PC-3 (cell line): ENCODE measurements at regions not wholly inside any gene's neighbourhood (a gene's known extent, or its start where the extent isn't known, plus 50 kb on each side); places are given as distances from the start of the nearest gene placed in this dataset.

Source experiments
- ATAC-seq: fragments of 200-7000 bp; cut with Tn5 transposase; 2 replicates; pipeline ENCODE4 v1.9.1; 2020; ENCODE audit warnings: mild to moderate bottlenecking, moderate library complexity
- BruUV-seq: library from RNA; stranded (reverse); fragments of 400-500 nt; replicated peaks from 2 replicates; lab custom pipeline; 2021; lab: Mats Ljungman, UMichigan
- CTCF ChIA-PET: fragments of 300-600 bp; sonication (Branson Sonifier 250); formaldehyde crosslinking; loops from one replicate; lab custom pipeline; 2022; ENCODE audit warnings: antibody characterized with exemption; lab: Charles Lee
- POLR2A ChIA-PET: fragments of 300-600 bp; sonication (Branson Sonifier 250); formaldehyde crosslinking; loops from one replicate; lab custom pipeline; 2022; ENCODE audit warnings: antibody characterized with exemption; ENCODE audit not compliant: unreplicated experiment; lab: Charles Lee
- DNase-seq: peaks from one replicate; pipeline ENCODE4 v3.0.0-alpha.2; 2015
- H2AFZ ChIP-seq: fragments of 300-600 bp; sonication (generic); 2 replicates; pipeline ENCODE4 v1.6.0; 2016; ENCODE audit warnings: antibody characterized with exemption, low read length
- H3F3A ChIP-seq: fragments of 300-600 bp; sonication (generic); one replicate; pipeline ENCODE4 v1.6.0; 2017; ENCODE audit warnings: antibody characterized with exemption, low read length, control low read depth, mild to moderate bottlenecking; ENCODE audit not compliant: unreplicated experiment
- H3K27ac ChIP-seq: fragments of 300-600 bp; sonication (generic); 2 replicates; pipeline ENCODE4 v1.5.1; 2016; ENCODE audit warnings: mild to moderate bottlenecking, low read length
- H3K27me3 ChIP-seq: fragments of 300-600 bp; sonication (generic); 2 replicates; pipeline ENCODE4 v1.6.1; 2016; ENCODE audit warnings: low read length, mixed read lengths
- H3K36me3 ChIP-seq: fragments of 300-600 bp; sonication (generic); 2 replicates; pipeline ENCODE4 v1.6.1; 2016; ENCODE audit warnings: low read depth, mixed run types, low read length, mixed read lengths
- H3K4me1 ChIP-seq: fragments of 300-600 bp; sonication (generic); 2 replicates; pipeline ENCODE4 v1.5.1; 2016; ENCODE audit warnings: low read length; ENCODE audit not compliant: insufficient read depth
- H3K4me2 ChIP-seq: fragments of 300-600 bp; sonication (generic); 2 replicates; pipeline ENCODE4 v1.6.0; 2016; ENCODE audit warnings: low read length
- H3K4me3 ChIP-seq: fragments of 300-600 bp; sonication (generic); 2 replicates; pipeline ENCODE4 v1.5.1; 2016; ENCODE audit warnings: mild to moderate bottlenecking, low read length, mixed read lengths
- H3K79me2 ChIP-seq: fragments of 300-600 bp; sonication (generic); 2 replicates; pipeline ENCODE4 v1.6.1; 2017; ENCODE audit warnings: low read length, mixed read lengths
- H3K9ac ChIP-seq: fragments of 300-600 bp; sonication (generic); 2 replicates; pipeline ENCODE4 v1.6.0; 2016; ENCODE audit warnings: mild to moderate bottlenecking, low read length
- H3K9me2 ChIP-seq: fragments of 300-600 bp; sonication (generic); replicated peaks from 2 replicates; pipeline ENCODE4 v1.6.1; 2016; ENCODE audit warnings: mixed run types, low read length, mixed read lengths
- H3K9me3 ChIP-seq: fragments of 300-600 bp; sonication (generic); 2 replicates; pipeline ENCODE4 v1.6.1; 2016; ENCODE audit warnings: low read length, mixed read lengths
- H4K20me1 ChIP-seq: fragments of 300-600 bp; sonication (generic); 2 replicates; pipeline ENCODE4 v1.6.1; 2016; ENCODE audit warnings: low read length, mixed read lengths
- EZH2 ChIP-seq: fragments of 300-600 bp; sonication (generic); IDR thresholded peaks from one replicate; pipeline ENCODE4 v1.6.1; 2017; ENCODE audit warnings: antibody characterized with exemption, mild to moderate bottlenecking, low read length; ENCODE audit not compliant: unreplicated experiment
- EZH2phosphoT487 ChIP-seq: fragments of 300-600 bp; sonication (generic); IDR thresholded peaks from 2 replicates; pipeline ENCODE4 v1.6.1; 2018; ENCODE audit warnings: mild to moderate bottlenecking, antibody characterized with exemption, low read length, borderline replicate concordance
- intact Hi-C: fragments of 100-400 bp; cut with micrococcal nuclease; formaldehyde crosslinking; loops from 2 replicates; pipeline ENCODE4 v1.9.0; 2023
- TF ChIP-seq, protein P1 (sequence below): fragments of 300-600 bp; sonication (generic); conservative IDR thresholded peaks from 2 replicates; pipeline ENCODE4 v1.5.1; 2017; ENCODE audit warnings: antibody characterized with exemption, low read depth, mild to moderate bottlenecking, low read length

DNA sequence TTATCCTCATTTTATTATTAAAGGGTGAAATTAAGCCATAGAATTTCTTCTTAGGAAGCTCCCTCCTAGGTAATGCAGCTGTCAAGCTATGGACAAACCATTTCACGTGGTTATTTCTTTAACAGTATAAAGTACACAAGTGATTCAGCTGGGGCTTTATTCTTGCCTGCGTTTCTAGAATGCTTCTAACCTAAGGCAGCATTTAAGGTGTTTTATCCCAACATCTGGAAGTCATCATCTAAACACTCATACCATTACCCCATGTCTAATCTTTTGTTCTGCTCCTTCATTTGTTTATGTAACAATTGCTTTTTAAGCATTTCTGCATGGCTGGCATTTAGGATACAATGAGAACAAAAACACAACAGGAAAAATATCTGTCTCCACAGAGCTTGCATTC lies 829.2 kb upstream of the ADAMTS5 start:
- no peak overlapping the region for H3K4me3 ChIP-seq
- DNase-seq (no peak), ATAC-seq (no peak)
- no peak overlapping the region for H3K9ac ChIP-seq
- H3K79me2 ChIP-seq, result no peaks in the 10 kb centered on the region
- no peaks in the 10 kb centered on the region for H3K4me1 ChIP-seq
- TF ChIP-seq, protein P1, sequence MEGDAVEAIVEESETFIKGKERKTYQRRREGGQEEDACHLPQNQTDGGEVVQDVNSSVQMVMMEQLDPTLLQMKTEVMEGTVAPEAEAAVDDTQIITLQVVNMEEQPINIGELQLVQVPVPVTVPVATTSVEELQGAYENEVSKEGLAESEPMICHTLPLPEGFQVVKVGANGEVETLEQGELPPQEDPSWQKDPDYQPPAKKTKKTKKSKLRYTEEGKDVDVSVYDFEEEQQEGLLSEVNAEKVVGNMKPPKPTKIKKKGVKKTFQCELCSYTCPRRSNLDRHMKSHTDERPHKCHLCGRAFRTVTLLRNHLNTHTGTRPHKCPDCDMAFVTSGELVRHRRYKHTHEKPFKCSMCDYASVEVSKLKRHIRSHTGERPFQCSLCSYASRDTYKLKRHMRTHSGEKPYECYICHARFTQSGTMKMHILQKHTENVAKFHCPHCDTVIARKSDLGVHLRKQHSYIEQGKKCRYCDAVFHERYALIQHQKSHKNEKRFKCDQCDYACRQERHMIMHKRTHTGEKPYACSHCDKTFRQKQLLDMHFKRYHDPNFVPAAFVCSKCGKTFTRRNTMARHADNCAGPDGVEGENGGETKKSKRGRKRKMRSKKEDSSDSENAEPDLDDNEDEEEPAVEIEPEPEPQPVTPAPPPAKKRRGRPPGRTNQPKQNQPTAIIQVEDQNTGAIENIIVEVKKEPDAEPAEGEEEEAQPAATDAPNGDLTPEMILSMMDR, result no peak
- TF ChIP-seq EZH2 (no peak), EZH2phosphoT487 (no peak)
- ChIA-PET CTCF (no interaction called here), POLR2A (no interaction called here)
- no peak overlapping the region for H3K27ac ChIP-seq
- intact Hi-C loops, result no loop called here
- H3F3A ChIP-seq, result no peaks in the 10 kb centered on the region
- no peaks in the 10 kb centered on the region for H4K20me1 ChIP-seq
- no peaks in the 10 kb centered on the region for H3K36me3 ChIP-seq
- H3K27me3 ChIP-seq, result peaks cover 7% of the 10 kb centered on the region; the same call in 1 of the 2 replicates
- no TSS peak for BruUV-seq
- no peak overlapping the region for H2AFZ ChIP-seq
- no peak overlapping the region for H3K4me2 ChIP-seq
- no peaks in the 10 kb centered on the region for H3K9me3 ChIP-seq
- H3K9me2 ChIP-seq, result no peaks in the 10 kb centered on the region

GRCh38 chr21:27795418-27795817 lies 828.5 kb upstream of the ADAMTS5 start:
- H3K27ac ChIP-seq, result no peak overlapping the region
- CTCF ChIA-PET, result no interaction called here
- no peaks in the 10 kb centered on the region for H3K36me3 ChIP-seq
- H3K4me1 ChIP-seq, result no peaks in the 10 kb centered on the region
- no peak overlapping the region for H3K9ac ChIP-seq
- H3K4me3 ChIP-seq, result no peak overlapping the region
- no peaks in the 10 kb centered on the region for H4K20me1 ChIP-seq
- no peaks in the 10 kb centered on the region for H3K9me2 ChIP-seq
- H3K79me2 ChIP-seq, result no peaks in the 10 kb centered on the region
- no peaks in the 10 kb centered on the region for H3F3A ChIP-seq
- no peak overlapping the region for H2AFZ ChIP-seq
- DNase-seq, result no peak
- H3K4me2 ChIP-seq, result no peak overlapping the region
- POLR2A ChIA-PET, result no interaction called here
- BruUV-seq, result no TSS peak
- intact Hi-C loops, result no loop called here
- no peaks in the 10 kb centered on the region for H3K9me3 ChIP-seq
- no peak for TF ChIP-seq EZH2phosphoT487
- TF ChIP-seq EZH2, result no peak
- TF ChIP-seq, protein P1, result no peak
- ATAC-seq, result no peak
- H3K27me3 ChIP-seq, result no peaks in the 10 kb centered on the region

- Histone ChIP-seq H3K27me3 (no peaks in the 10 kb centered on the region), H3K4me3 (no peak overlapping the region), H2AFZ (no peak overlapping the region), H3K4me1 (no peaks in the 10 kb centered on the region), H3K9ac (no peak overlapping the region), H3K79me2 (no peaks in the 10 kb centered on the region), H3F3A (no peaks in the 10 kb centered on the region), H3K36me3 (no peaks in the 10 kb centered on the region), H3K27ac (no peak overlapping the region), H3K4me2 (no peak overlapping the region), H4K20me1 (no peaks in the 10 kb centered on the region), H3K9me2 (no peaks in the 10 kb centered on the region), H3K9me3 (no peaks in the 10 kb centered on the region)
- ATAC-seq, result no peak
- no TSS peak for BruUV-seq
- intact Hi-C loops, result no loop called here
- TF ChIP-seq EZH2phosphoT487, result no peak
- no peak for TF ChIP-seq EZH2
- TF ChIP-seq, protein P1, result no peak
- ChIA-PET CTCF (no interaction called here), POLR2A (no interaction called here)
- DNase-seq, result no peak
These were observed 827.0 kb upstream of the ADAMTS5 start for GRCh38 chr21:27793901-27794300.
